ENCODE measurements at regions not wholly inside any gene's neighbourhood (a gene's known extent, or its start where the extent isn't known, plus 50 kb on each side); places are given as distances from the start of the nearest gene placed in this dataset.

DNA sequence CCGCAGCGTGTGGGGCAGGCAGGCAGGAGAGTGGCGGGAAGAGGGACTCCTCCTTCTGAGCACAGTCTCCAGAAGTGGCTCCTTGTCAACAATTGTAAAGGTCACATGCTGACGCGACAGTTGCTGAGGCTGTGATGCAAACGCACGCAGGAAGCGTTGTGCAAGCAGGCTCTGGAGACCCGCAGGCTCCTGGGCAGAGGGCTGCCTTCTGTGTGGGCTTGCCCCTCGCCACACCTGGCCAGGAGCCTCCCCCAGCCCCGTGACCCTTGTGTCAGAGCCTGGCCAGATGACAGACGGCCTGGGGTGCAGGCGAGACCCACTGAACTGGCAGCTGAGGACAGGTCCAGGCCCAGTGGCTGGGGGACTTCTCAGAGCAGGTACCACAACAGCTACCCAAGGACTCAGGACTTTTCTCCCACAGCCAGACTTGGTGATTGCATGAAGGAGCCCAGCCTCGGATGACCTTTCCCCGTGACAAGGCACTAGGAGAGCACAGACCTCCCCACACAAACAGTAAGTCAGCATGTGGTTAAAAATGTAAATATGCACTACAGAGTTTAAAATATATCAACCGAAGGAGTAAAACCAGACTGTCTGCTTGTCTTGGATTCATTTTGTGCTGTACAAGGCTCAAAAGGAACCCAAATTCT is 222.1 kb upstream of the RREB1 start:
- no peak for DNase-seq (ENCODE audit: low read depth)
- TF ChIP-seq, protein P1, sequence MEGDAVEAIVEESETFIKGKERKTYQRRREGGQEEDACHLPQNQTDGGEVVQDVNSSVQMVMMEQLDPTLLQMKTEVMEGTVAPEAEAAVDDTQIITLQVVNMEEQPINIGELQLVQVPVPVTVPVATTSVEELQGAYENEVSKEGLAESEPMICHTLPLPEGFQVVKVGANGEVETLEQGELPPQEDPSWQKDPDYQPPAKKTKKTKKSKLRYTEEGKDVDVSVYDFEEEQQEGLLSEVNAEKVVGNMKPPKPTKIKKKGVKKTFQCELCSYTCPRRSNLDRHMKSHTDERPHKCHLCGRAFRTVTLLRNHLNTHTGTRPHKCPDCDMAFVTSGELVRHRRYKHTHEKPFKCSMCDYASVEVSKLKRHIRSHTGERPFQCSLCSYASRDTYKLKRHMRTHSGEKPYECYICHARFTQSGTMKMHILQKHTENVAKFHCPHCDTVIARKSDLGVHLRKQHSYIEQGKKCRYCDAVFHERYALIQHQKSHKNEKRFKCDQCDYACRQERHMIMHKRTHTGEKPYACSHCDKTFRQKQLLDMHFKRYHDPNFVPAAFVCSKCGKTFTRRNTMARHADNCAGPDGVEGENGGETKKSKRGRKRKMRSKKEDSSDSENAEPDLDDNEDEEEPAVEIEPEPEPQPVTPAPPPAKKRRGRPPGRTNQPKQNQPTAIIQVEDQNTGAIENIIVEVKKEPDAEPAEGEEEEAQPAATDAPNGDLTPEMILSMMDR (IDR thresholded peaks at IDR 0.05; ENCODE audit: low read depth, low read length, missing control alignments), result no peak
- H3K4me3 ChIP-seq (ENCODE audit: low read depth, low read length), result no peak overlapping the region

DNA sequence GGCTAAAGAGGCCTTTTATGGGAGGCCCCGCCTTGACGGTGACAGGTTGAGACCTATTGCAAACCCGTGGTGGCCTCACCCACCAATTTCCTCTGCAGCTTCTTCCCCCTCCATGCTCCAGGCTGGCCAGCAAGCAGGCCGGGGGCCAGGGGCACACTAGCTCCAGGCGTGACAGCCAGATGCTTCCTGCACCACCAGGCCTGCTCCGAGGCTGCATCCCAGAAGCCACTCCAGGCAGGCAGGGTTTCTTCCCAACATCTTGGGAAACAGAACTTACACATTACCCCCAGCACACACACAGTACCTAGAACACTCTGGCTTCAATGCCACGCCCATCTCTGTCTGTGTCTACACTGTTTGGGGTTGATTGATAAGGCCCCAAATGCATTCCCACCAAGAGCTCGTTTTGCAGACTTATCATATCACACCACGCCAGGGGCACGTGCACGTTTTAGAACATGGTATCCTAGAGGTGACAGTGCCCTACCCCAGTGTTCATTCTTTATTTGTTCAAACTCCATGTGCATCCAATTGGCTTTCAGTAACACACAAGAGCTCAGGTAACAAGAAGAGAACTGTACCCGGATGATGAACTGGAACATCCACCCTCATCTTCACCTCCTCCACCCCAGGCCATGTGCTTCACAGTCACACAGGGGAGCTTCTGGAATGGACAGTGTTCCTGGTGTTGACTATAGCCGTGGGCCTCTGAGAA is 221.4 kb upstream of the RREB1 start:
- DNase-seq (ENCODE audit: low read depth), result no peak
- TF ChIP-seq, protein P1 (IDR thresholded peaks at IDR 0.05; ENCODE audit: low read depth, low read length, missing control alignments), result no peak
- no peak overlapping the region for H3K4me3 ChIP-seq (ENCODE audit: low read depth, low read length)

DNA sequence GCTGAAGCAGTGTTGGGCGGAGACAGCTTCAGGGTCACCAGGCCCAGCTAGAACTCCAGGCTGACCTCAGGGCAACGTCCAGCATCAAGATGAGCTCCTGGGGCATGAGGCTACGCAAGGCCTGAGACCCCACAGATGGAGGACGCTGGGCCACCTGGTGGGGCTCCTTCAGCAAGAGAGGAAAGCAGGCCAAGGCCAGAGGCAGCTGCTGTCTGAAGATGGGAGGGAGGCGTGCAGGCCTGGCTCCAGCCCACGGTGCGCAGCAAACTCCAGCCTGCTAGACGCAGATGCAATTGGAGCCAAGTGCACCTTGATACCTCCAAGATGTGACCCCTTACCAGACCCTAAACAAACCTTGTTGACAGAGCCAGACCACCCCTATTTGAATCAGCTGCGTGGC is 220.9 kb upstream of the RREB1 start:
- no peak for DNase-seq (ENCODE audit: low read depth)
- TF ChIP-seq, protein P1 (IDR thresholded peaks at IDR 0.05; ENCODE audit: low read depth, low read length, missing control alignments), result no peak
- no peak overlapping the region for H3K4me3 ChIP-seq (ENCODE audit: low read depth, low read length)

DNA sequence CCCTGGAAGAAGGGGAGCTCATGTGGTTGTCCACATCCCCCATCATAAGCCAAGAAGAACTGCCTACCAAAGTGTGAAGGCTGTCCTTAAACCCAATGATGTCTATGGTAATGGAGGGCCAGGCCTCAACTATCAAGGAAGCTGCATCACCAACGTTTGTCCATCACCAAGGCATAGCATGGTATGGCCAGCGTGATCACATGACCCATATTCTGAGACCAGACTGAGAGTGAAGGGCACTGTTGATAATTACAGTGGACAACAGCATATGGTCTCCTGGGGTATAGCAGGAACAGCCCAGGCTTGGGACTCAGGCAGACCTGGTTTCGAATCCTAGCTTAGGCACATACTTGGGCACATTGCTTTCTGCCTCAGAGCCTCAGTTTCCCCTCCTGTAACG is 218.2 kb upstream of the RREB1 start:
- no peak for DNase-seq (ENCODE audit: low read depth)
- no peak overlapping the region for H3K4me3 ChIP-seq (ENCODE audit: low read depth, low read length)
- TF ChIP-seq, protein P1 (IDR thresholded peaks at IDR 0.05; ENCODE audit: low read depth, low read length, missing control alignments), result no peak

DNA sequence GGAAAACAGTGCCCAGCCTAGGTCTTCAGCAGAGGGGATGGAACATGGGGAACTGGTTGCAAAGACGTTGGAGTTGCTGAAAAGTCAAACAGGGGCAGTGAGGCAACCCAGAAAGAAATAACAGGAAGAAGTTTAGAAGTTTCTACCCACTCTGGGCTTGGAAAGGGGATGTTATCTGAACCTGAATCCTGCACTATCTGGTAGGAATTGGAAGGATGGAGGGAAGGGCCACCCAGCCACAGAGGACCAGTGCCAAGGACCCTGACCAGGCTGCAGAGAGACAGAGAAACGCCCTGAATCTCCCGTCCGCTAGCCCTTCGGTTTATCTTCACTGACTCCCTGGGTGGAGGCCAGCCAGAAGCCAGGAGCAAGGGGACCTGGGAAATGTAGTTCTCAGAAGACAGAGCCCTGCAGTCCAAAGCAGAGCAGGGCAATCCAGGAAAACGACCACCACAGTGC is 217.3 kb upstream of the RREB1 start:
- TF ChIP-seq, protein P1 (IDR thresholded peaks at IDR 0.05; ENCODE audit: low read depth, low read length, missing control alignments), result no peak
- DNase-seq (ENCODE audit: low read depth), result no peak
- no peak overlapping the region for H3K4me3 ChIP-seq (ENCODE audit: low read depth, low read length)

DNA sequence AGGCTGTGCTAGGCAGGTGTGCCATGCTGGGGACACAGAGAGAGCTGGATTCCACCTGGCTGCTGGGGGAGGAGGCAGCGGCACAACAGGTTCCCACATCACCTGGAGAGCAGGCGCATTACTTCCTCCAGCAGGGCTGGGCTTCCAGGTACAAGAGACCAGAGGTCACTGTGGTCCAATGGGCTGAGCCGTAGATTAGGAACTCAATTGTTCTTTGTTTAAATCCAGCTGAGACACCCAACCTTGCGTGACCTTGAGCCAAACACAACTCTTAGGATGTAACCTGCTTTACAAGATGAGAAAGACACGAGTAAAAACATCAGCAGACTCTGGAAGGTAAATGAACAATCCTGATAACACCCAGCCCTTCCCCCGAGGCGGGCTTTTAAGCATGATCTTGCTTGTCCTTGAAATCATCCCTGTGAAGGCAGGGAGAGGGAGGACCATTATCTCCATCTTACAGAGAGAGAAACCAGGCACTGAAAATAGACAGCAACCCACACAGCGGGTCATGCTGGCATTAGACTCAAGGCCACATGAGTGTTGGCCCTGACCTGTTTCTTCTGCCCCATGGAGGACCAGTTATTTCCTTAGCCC is 216.5 kb upstream of the RREB1 start:
- no peak for DNase-seq (ENCODE audit: low read depth)
- TF ChIP-seq, protein P1 (IDR thresholded peaks at IDR 0.05; ENCODE audit: low read depth, low read length, missing control alignments), result no peak
- no peak overlapping the region for H3K4me3 ChIP-seq (ENCODE audit: low read depth, low read length)
